ENCODE measurements at regions not wholly inside any gene's neighbourhood (a gene's known extent, or its start where the extent isn't known, plus 50 kb on each side); places are given as distances from the start of the nearest gene placed in this dataset.
"Not testable (repeated sequence)": the region's sequence is repeated elsewhere in the genome, so short reads cannot be mapped to it uniquely, and the experiment has no call there.

- no peak overlapping the region for H3K4me3 ChIP-seq (ENCODE audit: low read length)
- DNase-seq, result no peak
- H3K27ac ChIP-seq (ENCODE audit: low read length), result no peak overlapping the region
- peaks cover 16% of the 10 kb centered on the region for H3K27me3 ChIP-seq (ENCODE audit: control insufficient read depth, insufficient read depth, low read length)
- H3K4me1 ChIP-seq (ENCODE audit: control insufficient read depth, insufficient read depth, low read length), result no peaks in the 10 kb centered on the region
- H3K9me3 ChIP-seq (ENCODE audit: control insufficient read depth, low read depth, low read length), result no peaks in the 10 kb centered on the region
- no peaks in the 10 kb centered on the region for H3K36me3 ChIP-seq (ENCODE audit: control insufficient read depth, insufficient read depth, low read length)
- WGBS (ENCODE audit: insufficient coverage, low lambda C conversion rate), result 51% methylated on average over 2 of the region's 3 CpGs
Measured at GRCh38 chr3:137110392-137110996, 152.7 kb downstream of the IL20RB start.

GRCh38 chr3:137111497-137111896 lies 153.7 kb downstream of the IL20RB start:
- Histone ChIP-seq H3K4me3 (ENCODE audit: low read length) (no peak overlapping the region), H3K27ac (ENCODE audit: low read length) (no peak overlapping the region), H3K36me3 (ENCODE audit: control insufficient read depth, insufficient read depth, low read length) (no peaks in the 10 kb centered on the region), H3K4me1 (ENCODE audit: control insufficient read depth, insufficient read depth, low read length) (no peaks in the 10 kb centered on the region), H3K27me3 (ENCODE audit: control insufficient read depth, insufficient read depth, low read length) (peaks cover 14% of the 10 kb centered on the region), H3K9me3 (ENCODE audit: control insufficient read depth, low read depth, low read length) (no peaks in the 10 kb centered on the region)
- WGBS (ENCODE audit: insufficient coverage, low lambda C conversion rate), result 64% methylated on average over 5 of the region's 8 CpGs
- DNase-seq, result no peak

- H3K4me3 ChIP-seq (ENCODE audit: low read length), result no peak overlapping the region
- no peaks in the 10 kb centered on the region for H3K36me3 ChIP-seq (ENCODE audit: control insufficient read depth, insufficient read depth, low read length)
- no peaks in the 10 kb centered on the region for H3K9me3 ChIP-seq (ENCODE audit: control insufficient read depth, low read depth, low read length)
- DNase-seq, result no peak
- no peak overlapping the region for H3K27ac ChIP-seq (ENCODE audit: low read length)
- no peaks in the 10 kb centered on the region for H3K27me3 ChIP-seq (ENCODE audit: control insufficient read depth, insufficient read depth, low read length)
- H3K4me1 ChIP-seq (ENCODE audit: control insufficient read depth, insufficient read depth, low read length), result no peaks in the 10 kb centered on the region
Measured at GRCh38 chr3:137116619-137117018, 158.8 kb downstream of the IL20RB start.

GRCh38 chr3:137121704-137122314 lies 164.0 kb downstream of the IL20RB start:
- Histone ChIP-seq H3K4me1 (ENCODE audit: control insufficient read depth, insufficient read depth, low read length) (no peaks in the 10 kb centered on the region), H3K27ac (ENCODE audit: low read length) (no peak overlapping the region), H3K4me3 (ENCODE audit: low read length) (no peak overlapping the region), H3K9me3 (ENCODE audit: control insufficient read depth, low read depth, low read length) (no peaks in the 10 kb centered on the region), H3K27me3 (ENCODE audit: control insufficient read depth, insufficient read depth, low read length) (no peaks in the 10 kb centered on the region), H3K36me3 (ENCODE audit: control insufficient read depth, insufficient read depth, low read length) (no peaks in the 10 kb centered on the region)
- DNase-seq, result peak in 1 of 2 donors; percentile 5
- WGBS (ENCODE audit: insufficient coverage, low lambda C conversion rate), result no CpG with 5 or more reads among the region's 3 CpGs

GRCh38 chr3:137131081-137131480 lies 173.3 kb downstream of the IL20RB start:
- DNase-seq, result no peak
- no CpG with 5 or more reads among the region's 2 CpGs for WGBS (ENCODE audit: insufficient coverage, low lambda C conversion rate)
- H3K4me3 ChIP-seq (ENCODE audit: low read length), result no peak overlapping the region
- no peaks in the 10 kb centered on the region for H3K9me3 ChIP-seq (ENCODE audit: control insufficient read depth, low read depth, low read length)
- H3K27me3 ChIP-seq (ENCODE audit: control insufficient read depth, insufficient read depth, low read length), result no peaks in the 10 kb centered on the region
- no peaks in the 10 kb centered on the region for H3K4me1 ChIP-seq (ENCODE audit: control insufficient read depth, insufficient read depth, low read length)
- no peaks in the 10 kb centered on the region for H3K36me3 ChIP-seq (ENCODE audit: control insufficient read depth, insufficient read depth, low read length)
- no peak overlapping the region for H3K27ac ChIP-seq (ENCODE audit: low read length)

- Histone ChIP-seq H3K27ac (ENCODE audit: low read length) (no peak overlapping the region), H3K27me3 (ENCODE audit: control insufficient read depth, insufficient read depth, low read length) (no peaks in the 10 kb centered on the region), H3K9me3 (ENCODE audit: control insufficient read depth, low read depth, low read length) (no peaks in the 10 kb centered on the region), H3K4me3 (ENCODE audit: low read length) (no peak overlapping the region), H3K36me3 (ENCODE audit: control insufficient read depth, insufficient read depth, low read length) (no peaks in the 10 kb centered on the region), H3K4me1 (ENCODE audit: control insufficient read depth, insufficient read depth, low read length) (no peaks in the 10 kb centered on the region)
- DNase-seq, result no peak
- no CpG with 5 or more reads among the region's 4 CpGs for WGBS (ENCODE audit: insufficient coverage, low lambda C conversion rate)
Measured at GRCh38 chr3:137134431-137134830, 176.6 kb downstream of the IL20RB start.

- WGBS (ENCODE audit: insufficient coverage, low lambda C conversion rate), result 100% methylated on average over 1 of the region's 3 CpGs
- no peaks in the 10 kb centered on the region for H3K9me3 ChIP-seq (ENCODE audit: control insufficient read depth, low read depth, low read length)
- no peak for DNase-seq
- H3K4me1 ChIP-seq (ENCODE audit: control insufficient read depth, insufficient read depth, low read length), result no peaks in the 10 kb centered on the region
- H3K36me3 ChIP-seq (ENCODE audit: control insufficient read depth, insufficient read depth, low read length), result no peaks in the 10 kb centered on the region
- H3K4me3 ChIP-seq (ENCODE audit: low read length), result no peak overlapping the region
- H3K27ac ChIP-seq (ENCODE audit: low read length), result no peak overlapping the region
- H3K27me3 ChIP-seq (ENCODE audit: control insufficient read depth, insufficient read depth, low read length), result no peaks in the 10 kb centered on the region
Measured at GRCh38 chr3:137148406-137148805, 190.6 kb downstream of the IL20RB start.

- H3K4me3 ChIP-seq (ENCODE audit: low read length), result no peak overlapping the region
- no peak overlapping the region for H3K27ac ChIP-seq (ENCODE audit: low read length)
- H3K9me3 ChIP-seq (ENCODE audit: control insufficient read depth, low read depth, low read length), result no peaks in the 10 kb centered on the region
- no peaks in the 10 kb centered on the region for H3K36me3 ChIP-seq (ENCODE audit: control insufficient read depth, insufficient read depth, low read length)
- no peak for DNase-seq
- H3K27me3 ChIP-seq (ENCODE audit: control insufficient read depth, insufficient read depth, low read length), result no peaks in the 10 kb centered on the region
- WGBS (ENCODE audit: insufficient coverage, low lambda C conversion rate), result 50% methylated on average over 1 of the region's 2 CpGs
- H3K4me1 ChIP-seq (ENCODE audit: control insufficient read depth, insufficient read depth, low read length), result no peaks in the 10 kb centered on the region
Measured at GRCh38 chr3:137148917-137149316, 191.1 kb downstream of the IL20RB start.

- no peak overlapping the region for H3K27ac ChIP-seq (ENCODE audit: low read length)
- H3K9me3 ChIP-seq (ENCODE audit: control insufficient read depth, low read depth, low read length), result no peaks in the 10 kb centered on the region
- 93% methylated on average over 3 of the region's 5 CpGs for WGBS (ENCODE audit: insufficient coverage, low lambda C conversion rate)
- DNase-seq, result no peak
- no peaks in the 10 kb centered on the region for H3K36me3 ChIP-seq (ENCODE audit: control insufficient read depth, insufficient read depth, low read length)
- H3K27me3 ChIP-seq (ENCODE audit: control insufficient read depth, insufficient read depth, low read length), result no peaks in the 10 kb centered on the region
- no peak overlapping the region for H3K4me3 ChIP-seq (ENCODE audit: low read length)
- H3K4me1 ChIP-seq (ENCODE audit: control insufficient read depth, insufficient read depth, low read length), result no peaks in the 10 kb centered on the region
Measured at GRCh38 chr3:137150825-137151224, 193.0 kb downstream of the IL20RB start.

GRCh38 chr3:137153046-137153445 lies 195.3 kb downstream of the IL20RB start:
- DNase-seq; H3K9me3 ChIP-seq (ENCODE audit: control insufficient read depth, low read depth, low read length); H3K4me1 ChIP-seq (ENCODE audit: control insufficient read depth, insufficient read depth, low read length); H3K27me3 ChIP-seq (ENCODE audit: control insufficient read depth, insufficient read depth, low read length); H3K27ac ChIP-seq (ENCODE audit: low read length); H3K36me3 ChIP-seq (ENCODE audit: control insufficient read depth, insufficient read depth, low read length); H3K4me3 ChIP-seq (ENCODE audit: low read length): not testable (repeated sequence)
- 100% methylated on average over 2 of the region's 5 CpGs for WGBS (ENCODE audit: insufficient coverage, low lambda C conversion rate)

- no peaks in the 10 kb centered on the region for H3K9me3 ChIP-seq (ENCODE audit: control insufficient read depth, low read depth, low read length)
- no peak overlapping the region for H3K27ac ChIP-seq (ENCODE audit: low read length)
- peak in 1 of 2 donors; percentile 6 for DNase-seq
- no peaks in the 10 kb centered on the region for H3K4me1 ChIP-seq (ENCODE audit: control insufficient read depth, insufficient read depth, low read length)
- H3K36me3 ChIP-seq (ENCODE audit: control insufficient read depth, insufficient read depth, low read length), result no peaks in the 10 kb centered on the region
- H3K27me3 ChIP-seq (ENCODE audit: control insufficient read depth, insufficient read depth, low read length), result no peaks in the 10 kb centered on the region
- 50% methylated on average over 1 of the region's 6 CpGs for WGBS (ENCODE audit: insufficient coverage, low lambda C conversion rate)
- no peak overlapping the region for H3K4me3 ChIP-seq (ENCODE audit: low read length)
Measured at GRCh38 chr3:137163241-137163871, 205.6 kb downstream of the IL20RB start.

Data from large intestine (tissue), 3 donors.